Neural progenitor cell (in vitro differentiated cells): ENCODE measurements at regions not wholly inside any gene's neighbourhood (a gene's known extent, or its start where the extent isn't known, plus 50 kb on each side); places are given as distances from the start of the nearest gene placed in this dataset.

ENCODE experiments used
- CTCF ChIP-seq: fragments of 200-600 bp; sonication (generic); IDR thresholded peaks from 2 replicates; pipeline ENCODE4 v1.5.1; 2017; ENCODE audit warnings: antibody characterized with exemption, mild to moderate bottlenecking
- EZH2 ChIP-seq: fragments of 200-600 bp; sonication (generic); IDR thresholded peaks from 2 replicates; pipeline ENCODE4 v1.6.1; 2017; ENCODE audit warnings: antibody characterized with exemption, mild to moderate bottlenecking, moderate library complexity
- EZH2phosphoT487 ChIP-seq: fragments of 200-600 bp; sonication (generic); IDR thresholded peaks from 2 replicates; pipeline ENCODE4 v1.6.1; 2017; ENCODE audit warnings: antibody characterized with exemption

GRCh38 chr12:30002677-30003076, 218.9 kb upstream of the TMTC1 start:
- TF ChIP-seq EZH2 (no peak), CTCF (no peak), EZH2phosphoT487 (no peak)
